Thoracic aorta (tissue), 2 donors: ENCODE measurements at regions not wholly inside any gene's neighbourhood (a gene's known extent, or its start where the extent isn't known, plus 50 kb on each side); places are given as distances from the start of the nearest gene placed in this dataset.

ENCODE experiments used
- ATAC-seq: fragments of 150-250 bp; one replicate; pipeline ENCODE4 v1.8.0; 2017; ENCODE audit warnings: low read depth; ENCODE audit not compliant: insufficient number of reproducible peaks, low FRiP score
- DNase-seq: peaks from one replicate; pipeline ENCODE4 v3.0.0-alpha.2; 2020; ENCODE audit warnings: low spot score
- H3K27ac ChIP-seq, 2 donors: fragments of 200-600 bp; sonication (generic); 1 replicate in 1 of 2; 2 replicates in 1 of 2; pipeline ENCODE4 v1.5.1; 2016; ENCODE audit warnings: mild to moderate bottlenecking in 2 of 2, moderate library complexity in 2 of 2
- H3K27me3 ChIP-seq: fragments of 200-600 bp; sonication (generic); replicated peaks from 2 replicates; pipeline ENCODE4 v1.6.0; 2016; ENCODE audit warnings: mild to moderate bottlenecking; ENCODE audit not compliant: insufficient read depth
- H3K36me3 ChIP-seq: fragments of 200-600 bp; sonication (generic); one replicate; pipeline ENCODE4 v1.5.1; 2016
- H3K4me1 ChIP-seq, 2 donors: fragments of 200-600 bp; sonication (generic); 1 replicate in 1 of 2; 2 replicates in 1 of 2; pipeline versions ENCODE4 v1.5.1 to v1.6.0; 2016; ENCODE audit warnings: low read depth in 2 of 2, mild to moderate bottlenecking in 1 of 2; ENCODE audit not compliant: control insufficient read depth in 1 of 2
- H3K4me3 ChIP-seq: fragments of 200-600 bp; sonication (generic); 2 replicates; pipeline ENCODE4 v1.5.1; 2016; ENCODE audit warnings: mild to moderate bottlenecking
- H3K9me3 ChIP-seq: fragments of 200-600 bp; sonication (generic); 2 replicates; pipeline ENCODE4 v1.5.1; 2016
- CTCF ChIP-seq: fragments of 200-600 bp; sonication (generic); IDR thresholded peaks from one replicate; pipeline ENCODE4 v1.5.1; 2019; ENCODE audit warnings: antibody characterized with exemption

- no peak for ATAC-seq
- DNase-seq: no peak
- Histone ChIP-seq H3K27me3 (no peaks in the 10 kb centered on the region), H3K4me1 (no peaks in the 10 kb centered on the region), H3K9me3 (no peaks in the 10 kb centered on the region), H3K36me3 (no peaks in the 10 kb centered on the region), H3K4me3 (no peak overlapping the region), H3K27ac (no peak overlapping the region)
- no peak for TF ChIP-seq CTCF
These were observed 472.2 kb upstream of the DPPA4 start for GRCh38 chr3:109809513-109809912.

GRCh38 chr3:109818081-109818480 is 480.7 kb upstream of the DPPA4 start:
- Histone ChIP-seq H3K36me3 (no peaks in the 10 kb centered on the region), H3K4me3 (no peak overlapping the region), H3K9me3 (no peaks in the 10 kb centered on the region), H3K27me3 (no peaks in the 10 kb centered on the region), H3K27ac (no peak overlapping the region), H3K4me1 (no peaks in the 10 kb centered on the region)
- TF ChIP-seq CTCF: no peak
- DNase-seq (no peak), ATAC-seq (no peak)

- DNase-seq (no peak), ATAC-seq (no peak)
- H3K36me3 ChIP-seq: no peaks in the 10 kb centered on the region
- no peak overlapping the region for H3K4me3 ChIP-seq
- no peaks in the 10 kb centered on the region for H3K9me3 ChIP-seq
- H3K27ac ChIP-seq: no peak overlapping the region
- no peak for TF ChIP-seq CTCF
- no peaks in the 10 kb centered on the region for H3K27me3 ChIP-seq
- H3K4me1 ChIP-seq: no peaks in the 10 kb centered on the region
These were observed 482.4 kb upstream of the DPPA4 start for GRCh38 chr3:109819734-109820133.

GRCh38 chr3:109825971-109826810 is 488.8 kb upstream of the DPPA4 start:
- no peak for ATAC-seq
- no peaks in the 10 kb centered on the region for H3K4me1 ChIP-seq

GRCh38 chr3:109831403-109831802 is 494.1 kb upstream of the DPPA4 start:
- no peaks in the 10 kb centered on the region for H3K27me3 ChIP-seq
- no peak overlapping the region for H3K27ac ChIP-seq
- DNase-seq (no peak), ATAC-seq (no peak)
- H3K36me3 ChIP-seq: no peaks in the 10 kb centered on the region
- H3K4me1 ChIP-seq: no peaks in the 10 kb centered on the region
- H3K9me3 ChIP-seq: no peaks in the 10 kb centered on the region
- no peak for TF ChIP-seq CTCF
- H3K4me3 ChIP-seq: no peak overlapping the region

More at GRCh38 chr3:109825971-109826810, 488.8 kb upstream of the DPPA4 start:
- Histone ChIP-seq H3K27ac (no peak overlapping the region), H3K4me3 (no peak overlapping the region), H3K9me3 (no peaks in the 10 kb centered on the region), H3K27me3 (no peaks in the 10 kb centered on the region), H3K36me3 (no peaks in the 10 kb centered on the region)
- TF ChIP-seq CTCF: no peak
- DNase-seq: no peak
